ENCODE measurements at regions not wholly inside any gene's neighbourhood (a gene's known extent, or its start where the extent isn't known, plus 50 kb on each side); places are given as distances from the start of the nearest gene placed in this dataset.

DNA sequence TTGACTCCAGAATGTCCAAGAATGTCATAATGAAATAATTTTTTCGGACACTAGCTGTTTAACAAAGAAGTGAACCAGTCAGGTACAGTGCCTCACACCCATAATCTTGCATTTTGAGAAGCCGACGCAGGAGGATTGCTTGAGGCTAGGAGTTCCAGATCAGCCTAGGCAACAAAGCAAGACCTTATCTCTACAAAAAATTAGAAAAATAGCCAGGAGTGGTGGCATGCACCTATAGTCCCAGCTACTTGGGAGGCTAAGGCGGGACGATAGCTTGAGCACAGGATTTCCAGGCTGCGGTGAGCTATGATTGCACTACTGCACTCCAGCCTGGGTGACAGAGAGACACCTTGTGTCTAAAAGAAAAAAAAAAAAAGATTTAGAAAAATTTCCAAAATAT, 235.8 kb upstream of the FN1 start (continued):
- TF ChIP-seq, protein P1, sequence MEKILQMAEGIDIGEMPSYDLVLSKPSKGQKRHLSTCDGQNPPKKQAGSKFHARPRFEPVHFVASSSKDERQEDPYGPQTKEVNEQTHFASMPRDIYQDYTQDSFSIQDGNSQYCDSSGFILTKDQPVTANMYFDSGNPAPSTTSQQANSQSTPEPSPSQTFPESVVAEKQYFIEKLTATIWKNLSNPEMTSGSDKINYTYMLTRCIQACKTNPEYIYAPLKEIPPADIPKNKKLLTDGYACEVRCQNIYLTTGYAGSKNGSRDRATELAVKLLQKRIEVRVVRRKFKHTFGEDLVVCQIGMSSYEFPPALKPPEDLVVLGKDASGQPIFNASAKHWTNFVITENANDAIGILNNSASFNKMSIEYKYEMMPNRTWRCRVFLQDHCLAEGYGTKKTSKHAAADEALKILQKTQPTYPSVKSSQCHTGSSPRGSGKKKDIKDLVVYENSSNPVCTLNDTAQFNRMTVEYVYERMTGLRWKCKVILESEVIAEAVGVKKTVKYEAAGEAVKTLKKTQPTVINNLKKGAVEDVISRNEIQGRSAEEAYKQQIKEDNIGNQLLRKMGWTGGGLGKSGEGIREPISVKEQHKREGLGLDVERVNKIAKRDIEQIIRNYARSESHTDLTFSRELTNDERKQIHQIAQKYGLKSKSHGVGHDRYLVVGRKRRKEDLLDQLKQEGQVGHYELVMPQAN (conservative IDR thresholded peaks at IDR 0.05): no peak

DNA sequence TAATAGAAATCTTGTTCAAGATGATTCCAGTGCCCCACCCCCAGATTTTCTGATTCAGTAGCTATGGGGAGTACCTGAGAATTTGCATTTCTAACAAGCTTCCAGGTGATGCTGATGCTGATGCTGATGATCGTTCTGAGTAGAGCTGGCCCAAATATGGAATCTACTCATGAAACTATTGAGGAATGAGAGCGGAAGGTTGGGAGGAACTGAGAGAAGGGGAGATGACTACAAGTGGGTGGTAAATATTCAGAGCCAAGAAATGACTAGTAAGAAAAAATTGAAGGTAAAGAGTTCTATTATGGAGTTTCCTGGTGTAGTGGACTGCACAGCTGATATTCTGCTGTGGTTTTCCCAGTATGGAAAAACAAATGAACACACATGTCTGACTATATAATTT, 235.4 kb upstream of the FN1 start:
- H2AFZ ChIP-seq (ENCODE audit: control insufficient read depth, low read depth, low read length): no peak overlapping the region
- H3K4me1 ChIP-seq (ENCODE audit: control insufficient read depth, insufficient read depth, low read length): no peaks in the 10 kb centered on the region
- no peaks in the 10 kb centered on the region for H3K79me2 ChIP-seq (ENCODE audit: control insufficient read depth, insufficient read depth, low read length)
- ChIA-PET RAD21 (ENCODE audit: unreplicated experiment) (interaction anchor here (0.7 to 1.8 kb wide), 9 partner anchors 10 to 249 kb away, joined by 3 to 6 read pairs (median 3); no protein-coding TSS in a partner anchor), POLR2A (no interaction called here), CTCF (interaction anchor here (0.7 to 1.3 kb wide), 4 partner anchors 9 to 104 kb away, joined by 3 to 4 read pairs (median 3); no protein-coding TSS in a partner anchor), SMC1A (ENCODE audit: uncharacterized antibody, unreplicated experiment) (interaction anchor here (0.6 to 2.6 kb wide), 14 partner anchors 9 to 243 kb away, joined by 3 to 19 read pairs (median 4); no protein-coding TSS in a partner anchor)
- H3K4me3 ChIP-seq: no peak overlapping the region
- H4K20me1 ChIP-seq (ENCODE audit: control insufficient read depth, insufficient read depth): no peaks in the 10 kb centered on the region
- peak; percentile 77 for ATAC-seq
- intact Hi-C loops (cut with micrococcal nuclease; ENCODE audit: unreplicated experiment): no loop called here
- H3K36me3 ChIP-seq (ENCODE audit: control insufficient read depth in 2 of 2, insufficient read depth in 2 of 2, low read length in 1 of 2): no peaks in the 10 kb centered on the region
- no peak overlapping the region for H3K9ac ChIP-seq (ENCODE audit: control insufficient read depth, insufficient read depth, low read length)
- DNase-seq (ENCODE audit: low read depth, low spot score): no peak
- no peak overlapping the region for H3K27ac ChIP-seq (ENCODE audit: control insufficient read depth, insufficient read depth)
- H3K27me3 ChIP-seq (replicated peaks in 1 of 2; ENCODE audit: control insufficient read depth in 2 of 2, insufficient read depth in 2 of 2, low read length in 1 of 2): no peaks in the 10 kb centered on the region
- no peaks in the 10 kb centered on the region for H3K9me3 ChIP-seq (replicated peaks; ENCODE audit: control insufficient read depth, insufficient read depth, low read length)
- BruUV-seq (replicated peaks): no TSS peak
- WGBS (ENCODE audit: insufficient coverage, insufficient replicate concordance, low lambda C conversion rate, missing lambda C conversion rate): 0% methylated on average over 2 of the region's 2 CpGs
- TF ChIP-seq YY1 (IDR thresholded peaks at IDR 0.05; ENCODE audit: low read depth, low read length): no peak
- TF ChIP-seq IKZF1 (conservative IDR thresholded peaks at IDR 0.05): peak; percentile 27; the same call in 1 of the 2 replicates
- peak in 1 of 2 experiments; percentile 35; a peak in 1 of 4 replicates for TF ChIP-seq IKZF2 (IDR thresholded peaks at IDR 0.05)
- TF ChIP-seq SPI1 (IDR thresholded peaks at IDR 0.05; ENCODE audit: borderline replicate concordance, insufficient read depth, low read depth, low read length): peak; percentile 61; the same call in 1 of the 2 replicates
- TF ChIP-seq, protein P2, sequence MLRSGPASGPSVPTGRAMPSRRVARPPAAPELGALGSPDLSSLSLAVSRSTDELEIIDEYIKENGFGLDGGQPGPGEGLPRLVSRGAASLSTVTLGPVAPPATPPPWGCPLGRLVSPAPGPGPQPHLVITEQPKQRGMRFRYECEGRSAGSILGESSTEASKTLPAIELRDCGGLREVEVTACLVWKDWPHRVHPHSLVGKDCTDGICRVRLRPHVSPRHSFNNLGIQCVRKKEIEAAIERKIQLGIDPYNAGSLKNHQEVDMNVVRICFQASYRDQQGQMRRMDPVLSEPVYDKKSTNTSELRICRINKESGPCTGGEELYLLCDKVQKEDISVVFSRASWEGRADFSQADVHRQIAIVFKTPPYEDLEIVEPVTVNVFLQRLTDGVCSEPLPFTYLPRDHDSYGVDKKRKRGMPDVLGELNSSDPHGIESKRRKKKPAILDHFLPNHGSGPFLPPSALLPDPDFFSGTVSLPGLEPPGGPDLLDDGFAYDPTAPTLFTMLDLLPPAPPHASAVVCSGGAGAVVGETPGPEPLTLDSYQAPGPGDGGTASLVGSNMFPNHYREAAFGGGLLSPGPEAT (IDR thresholded peaks at IDR 0.05; ENCODE audit: low read depth): 0 out of 2 replicates have a peak, but pooled peaks have one; percentile 20
- FAIRE-seq: no peak
- H3K4me2 ChIP-seq (ENCODE audit: control insufficient read depth, insufficient read depth): no peak overlapping the region
- in situ Hi-C loops (cut with MboI): no loop called here
